ENCODE measurements at regions not wholly inside any gene's neighbourhood (a gene's known extent, or its start where the extent isn't known, plus 50 kb on each side); places are given as distances from the start of the nearest gene placed in this dataset.
"Not testable (repeated sequence)": the region's sequence is repeated elsewhere in the genome, so short reads cannot be mapped to it uniquely, and the experiment has no call there.

- Histone ChIP-seq H3K79me2 (ENCODE audit: insufficient read depth, low read length) (no peaks in the 10 kb centered on the region), H3K27me3 (ENCODE audit: insufficient read depth, low read length, poor library complexity) (no peaks in the 10 kb centered on the region), H3K36me3 (ENCODE audit: insufficient read depth, low read length) (no peaks in the 10 kb centered on the region), H3K27ac (ENCODE audit: low read length) (no peak overlapping the region), H3K9me3 (ENCODE audit: insufficient read depth, low read length, severe bottlenecking) (no peaks in the 10 kb centered on the region), H3K4me1 (ENCODE audit: insufficient read depth, low read length) (no peaks in the 10 kb centered on the region), H2AFZ (ENCODE audit: low read depth, low read length) (no peak overlapping the region), H3K4me3 (ENCODE audit: low read depth in 1 of 2, low read length in 2 of 2) (no peak overlapping the region), H3K9ac (ENCODE audit: low read depth, low read length) (no peak overlapping the region), H4K20me1 (ENCODE audit: insufficient read depth, low read length) (no peaks in the 10 kb centered on the region), H3K4me2 (ENCODE audit: insufficient read depth, low read length) (no peak overlapping the region)
- DNase-seq: no peak
- TF ChIP-seq EZH2 (IDR thresholded peaks at IDR 0.05; ENCODE audit: borderline replicate concordance, low read depth, low read length, severe bottlenecking) (no peak), CTCF (IDR thresholded peaks at IDR 0.05; ENCODE audit: borderline replicate concordance, extremely low read depth, low read length, poor library complexity, severe bottlenecking) (no peak)
- no peak for ATAC-seq (ENCODE audit: insufficient read depth, low read depth)
These were observed 354.8 kb upstream of the BRINP3 start for GRCh38 chr1:190832511-190832910.

GRCh38 chr1:190835658-190836057, 358.0 kb upstream of the BRINP3 start:
- ATAC-seq (ENCODE audit: insufficient read depth, low read depth): no peak
- Histone ChIP-seq H3K9ac (ENCODE audit: low read depth, low read length) (no peak overlapping the region), H3K79me2 (ENCODE audit: insufficient read depth, low read length) (no peaks in the 10 kb centered on the region), H3K27me3 (ENCODE audit: insufficient read depth, low read length, poor library complexity) (no peaks in the 10 kb centered on the region), H2AFZ (ENCODE audit: low read depth, low read length) (no peak overlapping the region; the same call in 1 of the 2 replicates), H3K4me2 (ENCODE audit: insufficient read depth, low read length) (no peak overlapping the region), H4K20me1 (ENCODE audit: insufficient read depth, low read length) (no peaks in the 10 kb centered on the region), H3K4me1 (ENCODE audit: insufficient read depth, low read length) (no peaks in the 10 kb centered on the region), H3K27ac (ENCODE audit: low read length) (no peak overlapping the region), H3K9me3 (ENCODE audit: insufficient read depth, low read length, severe bottlenecking) (no peaks in the 10 kb centered on the region), H3K4me3 (ENCODE audit: low read depth in 1 of 2, low read length in 2 of 2) (no peak overlapping the region), H3K36me3 (ENCODE audit: insufficient read depth, low read length) (no peaks in the 10 kb centered on the region)
- TF ChIP-seq CTCF (IDR thresholded peaks at IDR 0.05; ENCODE audit: borderline replicate concordance, extremely low read depth, low read length, poor library complexity, severe bottlenecking): no peak
- TF ChIP-seq EZH2 (IDR thresholded peaks at IDR 0.05; ENCODE audit: borderline replicate concordance, low read depth, low read length, severe bottlenecking): no peak
- no peak for DNase-seq

GRCh38 chr1:190837200-190837599, 359.5 kb upstream of the BRINP3 start:
- not testable (repeated sequence) for H3K79me2 ChIP-seq (ENCODE audit: insufficient read depth, low read length); H3K27ac ChIP-seq (ENCODE audit: low read length); H3K4me2 ChIP-seq (ENCODE audit: insufficient read depth, low read length); H3K27me3 ChIP-seq (ENCODE audit: insufficient read depth, low read length, poor library complexity); H4K20me1 ChIP-seq (ENCODE audit: insufficient read depth, low read length); H3K4me3 ChIP-seq (ENCODE audit: low read depth in 1 of 2, low read length in 2 of 2); H3K36me3 ChIP-seq (ENCODE audit: insufficient read depth, low read length); H2AFZ ChIP-seq (ENCODE audit: low read depth, low read length); H3K9me3 ChIP-seq (ENCODE audit: insufficient read depth, low read length, severe bottlenecking); H3K4me1 ChIP-seq (ENCODE audit: insufficient read depth, low read length); H3K9ac ChIP-seq (ENCODE audit: low read depth, low read length); DNase-seq; ATAC-seq (ENCODE audit: insufficient read depth, low read depth)

GRCh38 chr1:190837888-190838287, 360.2 kb upstream of the BRINP3 start:
- Histone ChIP-seq H3K79me2 (ENCODE audit: insufficient read depth, low read length) (no peaks in the 10 kb centered on the region), H3K4me2 (ENCODE audit: insufficient read depth, low read length) (no peak overlapping the region), H4K20me1 (ENCODE audit: insufficient read depth, low read length) (no peaks in the 10 kb centered on the region), H3K27ac (ENCODE audit: low read length) (no peak overlapping the region), H3K9ac (ENCODE audit: low read depth, low read length) (no peak overlapping the region), H3K4me3 (ENCODE audit: low read depth in 1 of 2, low read length in 2 of 2) (no peak overlapping the region), H3K27me3 (ENCODE audit: insufficient read depth, low read length, poor library complexity) (no peaks in the 10 kb centered on the region), H3K9me3 (ENCODE audit: insufficient read depth, low read length, severe bottlenecking) (no peaks in the 10 kb centered on the region), H3K4me1 (ENCODE audit: insufficient read depth, low read length) (no peaks in the 10 kb centered on the region), H2AFZ (ENCODE audit: low read depth, low read length) (peak overlapping the region; percentile 49; the same call in 1 of the 2 replicates), H3K36me3 (ENCODE audit: insufficient read depth, low read length) (no peaks in the 10 kb centered on the region)
- DNase-seq (no peak), ATAC-seq (ENCODE audit: insufficient read depth, low read depth) (0 out of 3 replicates have a peak, but pooled peaks have one; percentile 29)
- TF ChIP-seq CTCF (IDR thresholded peaks at IDR 0.05; ENCODE audit: borderline replicate concordance, extremely low read depth, low read length, poor library complexity, severe bottlenecking): no peak
- no peak for TF ChIP-seq EZH2 (IDR thresholded peaks at IDR 0.05; ENCODE audit: borderline replicate concordance, low read depth, low read length, severe bottlenecking)
